ENCODE measurements at regions not wholly inside any gene's neighbourhood (a gene's known extent, or its start where the extent isn't known, plus 50 kb on each side); places are given as distances from the start of the nearest gene placed in this dataset.
"Not testable (repeated sequence)": the region's sequence is repeated elsewhere in the genome, so short reads cannot be mapped to it uniquely, and the experiment has no call there.

DNA sequence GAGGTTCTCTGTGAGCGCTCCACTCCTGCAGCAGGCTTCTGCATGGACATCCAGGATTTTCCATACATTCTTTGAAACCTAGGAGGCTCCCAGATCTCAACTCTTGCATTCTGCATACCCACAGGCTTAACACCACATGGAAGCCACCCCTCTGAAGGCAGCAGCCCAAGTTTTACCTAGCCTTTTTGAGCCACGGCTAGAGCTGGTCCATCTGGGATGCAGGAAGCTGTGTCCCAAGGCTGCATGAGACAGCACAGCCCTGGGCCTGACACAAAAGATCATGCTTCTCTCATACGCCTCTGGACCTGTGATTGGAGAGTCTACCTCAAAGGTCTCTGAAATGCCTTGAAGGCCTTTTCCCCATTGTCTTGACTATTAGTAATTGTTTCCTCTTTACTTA lies 53.6 kb upstream of the RPRM start:
- Histone ChIP-seq H3K4me2 (ENCODE audit: low read depth, low read length) (no peak overlapping the region), H3K9me3 (ENCODE audit: low read length) (no peaks in the 10 kb centered on the region), H2AFZ (ENCODE audit: low read length) (no peak overlapping the region), H3K36me3 (replicated peaks in 1 of 2; ENCODE audit: control insufficient read depth in 1 of 2, insufficient read depth in 2 of 2, low read length in 2 of 2) (no peaks in the 10 kb centered on the region), H3K4me1 (ENCODE audit: insufficient read depth, low read length) (no peaks in the 10 kb centered on the region), H4K20me1 (ENCODE audit: insufficient read depth, low read length) (no peaks in the 10 kb centered on the region), H3K79me2 (ENCODE audit: insufficient read depth, low read length) (no peaks in the 10 kb centered on the region), H3K9ac (ENCODE audit: insufficient read depth, low read depth, low read length) (no peak overlapping the region), H3K27me3 (ENCODE audit: control insufficient read depth in 1 of 2, insufficient read depth in 2 of 2, low read length in 2 of 2) (no peaks in the 10 kb centered on the region), H3K4me3 (replicated peaks in 1 of 3; ENCODE audit: insufficient read depth in 1 of 3, low read depth in 2 of 3, low read length in 3 of 3) (no peak overlapping the region), H3K27ac (ENCODE audit: extremely low read length, insufficient read depth, low read length) (no peak overlapping the region)
- intact Hi-C loops (cut with micrococcal nuclease; ENCODE audit: unreplicated experiment) (no loop called here), in situ Hi-C loops (cut with HindIII; ENCODE audit: extremely low pct_ligation_motif_present, low pct_unique_long_range_greater_than_20kb) (no loop called here)
- no peak for FAIRE-seq
- no TSS peak for BruUV-seq (replicated peaks)
- WGBS (ENCODE audit: low lambda C conversion rate) = 31% methylated on average over 3 of the region's 3 CpGs
- ChIA-PET CTCF (ENCODE audit: low intra/inter-chr PET ratio, low total read pairs) (no interaction called here), POLR2A (no interaction called here)
- no peak for DNase-seq (ENCODE audit: low spot score)
- TF ChIP-seq, protein P1, sequence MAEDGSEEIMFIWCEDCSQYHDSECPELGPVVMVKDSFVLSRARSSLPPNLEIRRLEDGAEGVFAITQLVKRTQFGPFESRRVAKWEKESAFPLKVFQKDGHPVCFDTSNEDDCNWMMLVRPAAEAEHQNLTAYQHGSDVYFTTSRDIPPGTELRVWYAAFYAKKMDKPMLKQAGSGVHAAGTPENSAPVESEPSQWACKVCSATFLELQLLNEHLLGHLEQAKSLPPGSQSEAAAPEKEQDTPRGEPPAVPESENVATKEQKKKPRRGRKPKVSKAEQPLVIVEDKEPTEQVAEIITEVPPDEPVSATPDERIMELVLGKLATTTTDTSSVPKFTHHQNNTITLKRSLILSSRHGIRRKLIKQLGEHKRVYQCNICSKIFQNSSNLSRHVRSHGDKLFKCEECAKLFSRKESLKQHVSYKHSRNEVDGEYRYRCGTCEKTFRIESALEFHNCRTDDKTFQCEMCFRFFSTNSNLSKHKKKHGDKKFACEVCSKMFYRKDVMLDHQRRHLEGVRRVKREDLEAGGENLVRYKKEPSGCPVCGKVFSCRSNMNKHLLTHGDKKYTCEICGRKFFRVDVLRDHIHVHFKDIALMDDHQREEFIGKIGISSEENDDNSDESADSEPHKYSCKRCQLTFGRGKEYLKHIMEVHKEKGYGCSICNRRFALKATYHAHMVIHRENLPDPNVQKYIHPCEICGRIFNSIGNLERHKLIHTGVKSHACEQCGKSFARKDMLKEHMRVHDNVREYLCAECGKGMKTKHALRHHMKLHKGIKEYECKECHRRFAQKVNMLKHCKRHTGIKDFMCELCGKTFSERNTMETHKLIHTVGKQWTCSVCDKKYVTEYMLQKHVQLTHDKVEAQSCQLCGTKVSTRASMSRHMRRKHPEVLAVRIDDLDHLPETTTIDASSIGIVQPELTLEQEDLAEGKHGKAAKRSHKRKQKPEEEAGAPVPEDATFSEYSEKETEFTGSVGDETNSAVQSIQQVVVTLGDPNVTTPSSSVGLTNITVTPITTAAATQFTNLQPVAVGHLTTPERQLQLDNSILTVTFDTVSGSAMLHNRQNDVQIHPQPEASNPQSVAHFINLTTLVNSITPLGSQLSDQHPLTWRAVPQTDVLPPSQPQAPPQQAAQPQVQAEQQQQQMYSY (CRISPR knock-in tag; IDR thresholded peaks at IDR 0.05) = no peak
- TF ChIP-seq NFE2L1 (CRISPR knock-in tag; IDR thresholded peaks at IDR 0.05; ENCODE audit: borderline replicate concordance) = no peak
- TF ChIP-seq RXRB (CRISPR knock-in tag; IDR thresholded peaks at IDR 0.05; ENCODE audit: borderline replicate concordance) = no peak
- no peak for TF ChIP-seq ZKSCAN1 (IDR thresholded peaks at IDR 0.05; ENCODE audit: low read length)
- TF ChIP-seq, protein P2, sequence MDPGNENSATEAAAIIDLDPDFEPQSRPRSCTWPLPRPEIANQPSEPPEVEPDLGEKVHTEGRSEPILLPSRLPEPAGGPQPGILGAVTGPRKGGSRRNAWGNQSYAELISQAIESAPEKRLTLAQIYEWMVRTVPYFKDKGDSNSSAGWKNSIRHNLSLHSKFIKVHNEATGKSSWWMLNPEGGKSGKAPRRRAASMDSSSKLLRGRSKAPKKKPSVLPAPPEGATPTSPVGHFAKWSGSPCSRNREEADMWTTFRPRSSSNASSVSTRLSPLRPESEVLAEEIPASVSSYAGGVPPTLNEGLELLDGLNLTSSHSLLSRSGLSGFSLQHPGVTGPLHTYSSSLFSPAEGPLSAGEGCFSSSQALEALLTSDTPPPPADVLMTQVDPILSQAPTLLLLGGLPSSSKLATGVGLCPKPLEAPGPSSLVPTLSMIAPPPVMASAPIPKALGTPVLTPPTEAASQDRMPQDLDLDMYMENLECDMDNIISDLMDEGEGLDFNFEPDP (CRISPR knock-in tag; conservative IDR thresholded peaks at IDR 0.05) = no peak
- no peak for TF ChIP-seq RFX1 (IDR thresholded peaks at IDR 0.05)
- TF ChIP-seq ZNF775 (CRISPR knock-in tag; IDR thresholded peaks at IDR 0.05; ENCODE audit: borderline replicate concordance) = no peak
- no peak for TF ChIP-seq ZNF329 (CRISPR knock-in tag; IDR thresholded peaks at IDR 0.05; ENCODE audit: low read depth)
- no peak for TF ChIP-seq HNF4A (CRISPR knock-in tag; IDR thresholded peaks at IDR 0.05)
- no peak for ATAC-seq

DNA sequence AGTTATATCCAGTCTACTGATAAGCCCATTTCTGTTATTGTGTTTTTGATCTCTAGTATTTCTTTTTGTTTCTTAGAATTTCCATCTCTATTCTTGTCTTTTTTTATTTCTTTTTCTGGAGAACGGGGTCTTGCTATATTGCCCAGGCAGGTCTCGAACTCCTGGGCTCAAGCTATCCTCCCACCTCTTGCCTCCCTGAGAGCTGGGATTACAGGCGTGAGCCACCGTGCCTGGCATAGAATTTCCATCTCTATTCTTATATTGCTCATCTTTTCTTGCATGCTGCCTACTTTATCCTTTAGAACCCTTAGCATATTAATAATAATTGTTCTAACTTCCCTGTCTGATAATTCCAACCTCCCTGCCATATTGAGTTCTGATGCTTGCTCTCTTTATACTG lies 55.2 kb upstream of the RPRM start:
- H3K4me3 ChIP-seq (replicated peaks in 1 of 3; ENCODE audit: insufficient read depth in 1 of 3, low read depth in 2 of 3, low read length in 3 of 3); DNase-seq (ENCODE audit: low spot score); H3K27me3 ChIP-seq (ENCODE audit: control insufficient read depth in 1 of 2, insufficient read depth in 2 of 2, low read length in 2 of 2); H3K36me3 ChIP-seq (replicated peaks in 1 of 2; ENCODE audit: control insufficient read depth in 1 of 2, insufficient read depth in 2 of 2, low read length in 2 of 2); H3K4me2 ChIP-seq (ENCODE audit: low read depth, low read length); H3K4me1 ChIP-seq (ENCODE audit: insufficient read depth, low read length); H2AFZ ChIP-seq (ENCODE audit: low read length); H3K27ac ChIP-seq (ENCODE audit: extremely low read length, insufficient read depth, low read length); H3K9ac ChIP-seq (ENCODE audit: insufficient read depth, low read depth, low read length); ATAC-seq; CTCF ChIA-PET (ENCODE audit: low intra/inter-chr PET ratio, low total read pairs); BruUV-seq (replicated peaks); H4K20me1 ChIP-seq (ENCODE audit: insufficient read depth, low read length); POLR2A ChIA-PET; H3K79me2 ChIP-seq (ENCODE audit: insufficient read depth, low read length); in situ Hi-C loops (cut with HindIII; ENCODE audit: extremely low pct_ligation_motif_present, low pct_unique_long_range_greater_than_20kb); intact Hi-C loops (cut with micrococcal nuclease; ENCODE audit: unreplicated experiment); FAIRE-seq; H3K9me3 ChIP-seq (ENCODE audit: low read length): not testable (repeated sequence)
- WGBS (ENCODE audit: low lambda C conversion rate) = 17% methylated on average over 4 of the region's 4 CpGs

DNA sequence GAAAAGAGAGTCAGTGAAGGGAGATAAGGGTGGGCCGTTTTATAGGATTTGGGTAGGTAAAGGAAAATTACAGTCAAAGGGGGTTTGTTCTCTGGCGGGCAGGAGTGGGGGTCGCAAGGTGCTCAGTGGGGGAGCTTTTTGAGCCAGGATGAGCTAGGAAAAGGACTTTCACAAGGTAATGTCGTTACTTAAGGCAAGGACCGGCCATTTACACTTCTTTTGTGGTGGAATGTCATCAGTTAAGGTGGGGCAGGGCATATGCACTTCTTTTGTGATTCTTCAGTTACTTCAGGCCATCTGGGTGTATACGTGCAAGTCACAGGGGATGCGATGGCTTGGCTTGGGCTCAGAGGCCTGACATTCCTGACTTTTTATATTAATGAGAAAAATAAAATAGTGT lies 56.0 kb upstream of the RPRM start:
- H2AFZ ChIP-seq (ENCODE audit: low read length); H3K9ac ChIP-seq (ENCODE audit: insufficient read depth, low read depth, low read length); H3K79me2 ChIP-seq (ENCODE audit: insufficient read depth, low read length); H3K27ac ChIP-seq (ENCODE audit: extremely low read length, insufficient read depth, low read length); H3K9me3 ChIP-seq (ENCODE audit: low read length); BruUV-seq (replicated peaks); H3K27me3 ChIP-seq (ENCODE audit: control insufficient read depth in 1 of 2, insufficient read depth in 2 of 2, low read length in 2 of 2); H3K36me3 ChIP-seq (replicated peaks in 1 of 2; ENCODE audit: control insufficient read depth in 1 of 2, insufficient read depth in 2 of 2, low read length in 2 of 2); H3K4me1 ChIP-seq (ENCODE audit: insufficient read depth, low read length); intact Hi-C loops (cut with micrococcal nuclease; ENCODE audit: unreplicated experiment); CTCF ChIA-PET (ENCODE audit: low intra/inter-chr PET ratio, low total read pairs); FAIRE-seq; H4K20me1 ChIP-seq (ENCODE audit: insufficient read depth, low read length); in situ Hi-C loops (cut with HindIII; ENCODE audit: extremely low pct_ligation_motif_present, low pct_unique_long_range_greater_than_20kb); POLR2A ChIA-PET; H3K4me3 ChIP-seq (replicated peaks in 1 of 3; ENCODE audit: insufficient read depth in 1 of 3, low read depth in 2 of 3, low read length in 3 of 3); DNase-seq (ENCODE audit: low spot score); H3K4me2 ChIP-seq (ENCODE audit: low read depth, low read length); ATAC-seq: not testable (repeated sequence)
- 16% methylated on average over 7 of the region's 7 CpGs for WGBS (ENCODE audit: low lambda C conversion rate)
